ENCODE measurements at regions not wholly inside any gene's neighbourhood (a gene's known extent, or its start where the extent isn't known, plus 50 kb on each side); places are given as distances from the start of the nearest gene placed in this dataset.

- no peak for DNase-seq
Observed at GRCh38 chr3:28171962-28172361, 69.5 kb upstream of the CMC1 start.

GRCh38 chr3:28172748-28173147 lies 68.7 kb upstream of the CMC1 start:
- no peak for DNase-seq

GRCh38 chr3:28173836-28174235 lies 67.6 kb upstream of the CMC1 start:
- no peak for DNase-seq

GRCh38 chr3:28186748-28187147 lies 54.7 kb upstream of the CMC1 start:
- DNase-seq, result no peak

- no peak for DNase-seq
Observed at GRCh38 chr3:28188686-28189085, 52.7 kb upstream of the CMC1 start.

GRCh38 chr3:28191363-28191762 lies 50.1 kb upstream of the CMC1 start:
- DNase-seq, result no peak
